ENCODE measurements at regions not wholly inside any gene's neighbourhood (a gene's known extent, or its start where the extent isn't known, plus 50 kb on each side); places are given as distances from the start of the nearest gene placed in this dataset.
"Not testable (repeated sequence)": the region's sequence is repeated elsewhere in the genome, so short reads cannot be mapped to it uniquely, and the experiment has no call there.

GRCh38 chr2:44073667-44074066 lies 77.9 kb upstream of the LRPPRC start:
- H3K9me2 ChIP-seq (replicated peaks; ENCODE audit: insufficient read depth, low read length); H3K4me2 ChIP-seq (ENCODE audit: low read depth, low read length, poor library complexity, severe bottlenecking); H3K4me1 ChIP-seq (ENCODE audit: low read length); H3K36me3 ChIP-seq (ENCODE audit: insufficient read depth, low read length); H3K27ac ChIP-seq (ENCODE audit: low read length); DNase-seq; H3K27me3 ChIP-seq (ENCODE audit: low read length); H3K9me3 ChIP-seq (ENCODE audit: low read length); H3K4me3 ChIP-seq (ENCODE audit: low read length); H3K79me2 ChIP-seq (ENCODE audit: low read length); H4K20me1 ChIP-seq (ENCODE audit: insufficient read depth, low read depth, low read length); H2AFZ ChIP-seq (ENCODE audit: low read length); H3K9ac ChIP-seq (ENCODE audit: low read length): not testable (repeated sequence)

GRCh38 chr2:44074795-44075194 lies 79.0 kb upstream of the LRPPRC start:
- not testable (repeated sequence) for H3K27me3 ChIP-seq (ENCODE audit: low read length); H3K79me2 ChIP-seq (ENCODE audit: low read length); H3K27ac ChIP-seq (ENCODE audit: low read length); H3K9ac ChIP-seq (ENCODE audit: low read length); DNase-seq; H2AFZ ChIP-seq (ENCODE audit: low read length); H4K20me1 ChIP-seq (ENCODE audit: insufficient read depth, low read depth, low read length); H3K4me2 ChIP-seq (ENCODE audit: low read depth, low read length, poor library complexity, severe bottlenecking); H3K36me3 ChIP-seq (ENCODE audit: insufficient read depth, low read length); H3K4me1 ChIP-seq (ENCODE audit: low read length); H3K9me2 ChIP-seq (replicated peaks; ENCODE audit: insufficient read depth, low read length); H3K4me3 ChIP-seq (ENCODE audit: low read length); H3K9me3 ChIP-seq (ENCODE audit: low read length)

- H3K9ac ChIP-seq (ENCODE audit: low read length) = no peak overlapping the region
- H3K27me3 ChIP-seq (ENCODE audit: low read length) = no peaks in the 10 kb centered on the region
- H3K79me2 ChIP-seq (ENCODE audit: low read length) = no peaks in the 10 kb centered on the region
- DNase-seq = no peak
- no peak overlapping the region for H3K4me2 ChIP-seq (ENCODE audit: low read depth, low read length, poor library complexity, severe bottlenecking)
- no peak overlapping the region for H3K27ac ChIP-seq (ENCODE audit: low read length)
- no peaks in the 10 kb centered on the region for H3K9me3 ChIP-seq (ENCODE audit: low read length)
- no peak overlapping the region for H2AFZ ChIP-seq (ENCODE audit: low read length)
- H4K20me1 ChIP-seq (ENCODE audit: insufficient read depth, low read depth, low read length) = no peaks in the 10 kb centered on the region
- H3K36me3 ChIP-seq (ENCODE audit: insufficient read depth, low read length) = no peaks in the 10 kb centered on the region
- no peaks in the 10 kb centered on the region for H3K4me1 ChIP-seq (ENCODE audit: low read length)
- no peaks in the 10 kb centered on the region for H3K9me2 ChIP-seq (replicated peaks; ENCODE audit: insufficient read depth, low read length)
- no peak overlapping the region for H3K4me3 ChIP-seq (ENCODE audit: low read length)
These were observed 79.8 kb upstream of the LRPPRC start for GRCh38 chr2:44075541-44075940.

GRCh38 chr2:44077942-44078511 lies 82.2 kb upstream of the LRPPRC start:
- H2AFZ ChIP-seq (ENCODE audit: low read length) = no peak overlapping the region
- H3K4me2 ChIP-seq (ENCODE audit: low read depth, low read length, poor library complexity, severe bottlenecking) = no peak overlapping the region
- no peak overlapping the region for H3K27ac ChIP-seq (ENCODE audit: low read length)
- H3K4me1 ChIP-seq (ENCODE audit: low read length) = no peaks in the 10 kb centered on the region
- no peaks in the 10 kb centered on the region for H3K79me2 ChIP-seq (ENCODE audit: low read length)
- no peak overlapping the region for H3K4me3 ChIP-seq (ENCODE audit: low read length)
- H4K20me1 ChIP-seq (ENCODE audit: insufficient read depth, low read depth, low read length) = no peaks in the 10 kb centered on the region
- H3K9me3 ChIP-seq (ENCODE audit: low read length) = no peaks in the 10 kb centered on the region
- H3K27me3 ChIP-seq (ENCODE audit: low read length) = no peaks in the 10 kb centered on the region
- H3K9ac ChIP-seq (ENCODE audit: low read length) = no peak overlapping the region
- H3K36me3 ChIP-seq (ENCODE audit: insufficient read depth, low read length) = no peaks in the 10 kb centered on the region
- no peaks in the 10 kb centered on the region for H3K9me2 ChIP-seq (replicated peaks; ENCODE audit: insufficient read depth, low read length)
- no peak for DNase-seq

GRCh38 chr2:44079686-44080085 lies 83.9 kb upstream of the LRPPRC start:
- H3K4me2 ChIP-seq (ENCODE audit: low read depth, low read length, poor library complexity, severe bottlenecking) = no peak overlapping the region
- H3K79me2 ChIP-seq (ENCODE audit: low read length) = no peaks in the 10 kb centered on the region
- no peak overlapping the region for H3K9ac ChIP-seq (ENCODE audit: low read length)
- H4K20me1 ChIP-seq (ENCODE audit: insufficient read depth, low read depth, low read length) = no peaks in the 10 kb centered on the region
- DNase-seq = no peak
- no peak overlapping the region for H3K27ac ChIP-seq (ENCODE audit: low read length)
- no peaks in the 10 kb centered on the region for H3K27me3 ChIP-seq (ENCODE audit: low read length)
- H3K9me3 ChIP-seq (ENCODE audit: low read length) = no peaks in the 10 kb centered on the region
- no peaks in the 10 kb centered on the region for H3K9me2 ChIP-seq (replicated peaks; ENCODE audit: insufficient read depth, low read length)
- no peak overlapping the region for H2AFZ ChIP-seq (ENCODE audit: low read length)
- H3K4me1 ChIP-seq (ENCODE audit: low read length) = no peaks in the 10 kb centered on the region
- H3K4me3 ChIP-seq (ENCODE audit: low read length) = no peak overlapping the region
- no peaks in the 10 kb centered on the region for H3K36me3 ChIP-seq (ENCODE audit: insufficient read depth, low read length)

- Histone ChIP-seq H3K27me3 (ENCODE audit: low read length) (no peaks in the 10 kb centered on the region), H3K79me2 (ENCODE audit: low read length) (no peaks in the 10 kb centered on the region), H3K9me2 (replicated peaks; ENCODE audit: insufficient read depth, low read length) (no peaks in the 10 kb centered on the region), H3K9me3 (ENCODE audit: low read length) (no peaks in the 10 kb centered on the region), H3K4me2 (ENCODE audit: low read depth, low read length, poor library complexity, severe bottlenecking) (no peak overlapping the region), H3K4me1 (ENCODE audit: low read length) (peaks cover 4% of the 10 kb centered on the region), H2AFZ (ENCODE audit: low read length) (no peak overlapping the region), H3K4me3 (ENCODE audit: low read length) (no peak overlapping the region), H3K27ac (ENCODE audit: low read length) (no peak overlapping the region), H4K20me1 (ENCODE audit: insufficient read depth, low read depth, low read length) (no peaks in the 10 kb centered on the region), H3K36me3 (ENCODE audit: insufficient read depth, low read length) (no peaks in the 10 kb centered on the region), H3K9ac (ENCODE audit: low read length) (no peak overlapping the region)
- DNase-seq = no peak
These were observed 85.6 kb upstream of the PPM1B start for GRCh38 chr2:44083054-44083453.

GRCh38 chr2:44084850-44085249 lies 83.8 kb upstream of the PPM1B start:
- peaks cover 4% of the 10 kb centered on the region for H3K4me1 ChIP-seq (ENCODE audit: low read length)
- H3K9ac ChIP-seq (ENCODE audit: low read length) = no peak overlapping the region
- H3K79me2 ChIP-seq (ENCODE audit: low read length) = no peaks in the 10 kb centered on the region
- no peak for DNase-seq
- no peak overlapping the region for H2AFZ ChIP-seq (ENCODE audit: low read length)
- H3K9me2 ChIP-seq (replicated peaks; ENCODE audit: insufficient read depth, low read length) = no peaks in the 10 kb centered on the region
- no peaks in the 10 kb centered on the region for H3K27me3 ChIP-seq (ENCODE audit: low read length)
- no peak overlapping the region for H3K4me3 ChIP-seq (ENCODE audit: low read length)
- no peaks in the 10 kb centered on the region for H3K36me3 ChIP-seq (ENCODE audit: insufficient read depth, low read length)
- H3K27ac ChIP-seq (ENCODE audit: low read length) = no peak overlapping the region
- H3K4me2 ChIP-seq (ENCODE audit: low read depth, low read length, poor library complexity, severe bottlenecking) = no peak overlapping the region
- no peaks in the 10 kb centered on the region for H3K9me3 ChIP-seq (ENCODE audit: low read length)
- no peaks in the 10 kb centered on the region for H4K20me1 ChIP-seq (ENCODE audit: insufficient read depth, low read depth, low read length)

GRCh38 chr2:44086629-44087028 lies 82.0 kb upstream of the PPM1B start:
- Histone ChIP-seq H3K4me3 (ENCODE audit: low read length) (no peak overlapping the region), H3K4me2 (ENCODE audit: low read depth, low read length, poor library complexity, severe bottlenecking) (no peak overlapping the region), H4K20me1 (ENCODE audit: insufficient read depth, low read depth, low read length) (no peaks in the 10 kb centered on the region), H3K36me3 (ENCODE audit: insufficient read depth, low read length) (no peaks in the 10 kb centered on the region), H3K27ac (ENCODE audit: low read length) (no peak overlapping the region), H2AFZ (ENCODE audit: low read length) (no peak overlapping the region), H3K9ac (ENCODE audit: low read length) (no peak overlapping the region), H3K27me3 (ENCODE audit: low read length) (no peaks in the 10 kb centered on the region), H3K79me2 (ENCODE audit: low read length) (no peaks in the 10 kb centered on the region), H3K4me1 (ENCODE audit: low read length) (peaks cover 4% of the 10 kb centered on the region), H3K9me3 (ENCODE audit: low read length) (no peaks in the 10 kb centered on the region), H3K9me2 (replicated peaks; ENCODE audit: insufficient read depth, low read length) (no peaks in the 10 kb centered on the region)
- DNase-seq = no peak
